ENCODE measurements at regions not wholly inside any gene's neighbourhood (a gene's known extent, or its start where the extent isn't known, plus 50 kb on each side); places are given as distances from the start of the nearest gene placed in this dataset.

- no peak for TF ChIP-seq CTCF (IDR thresholded peaks at IDR 0.05)
- TF ChIP-seq POLR2AphosphoS5 (IDR thresholded peaks at IDR 0.05) = no peak
- TF ChIP-seq POLR2A (IDR thresholded peaks at IDR 0.05) = no peak
Measured at GRCh38 chr4:24364852-24365251, 219.5 kb downstream of the DHX15 start.
